Astrocyte (in vitro differentiated cells and primary cell): ENCODE measurements at regions not wholly inside any gene's neighbourhood (a gene's known extent, or its start where the extent isn't known, plus 50 kb on each side); places are given as distances from the start of the nearest gene placed in this dataset.

ENCODE experiments used
- DNase-seq: peaks from one replicate; pipeline ENCODE4 v3.0.0-alpha.2; 2010; ENCODE audit warnings: low read depth
- FAIRE-seq: peaks from 2 replicates; lab custom pipeline; 2011; peaks lifted over from hg19 to GRCh38; lab: Jason Lieb, UNC
- H2AFZ ChIP-seq: 2 replicates; pipeline ENCODE4 v1.6.0; 2012; ENCODE audit warnings: low read depth, low read length, inconsistent platforms
- H3K27ac ChIP-seq: 2 replicates; pipeline ENCODE4 v1.5.1; 2011; ENCODE audit warnings: low read depth, low read length, inconsistent platforms
- H3K27me3 ChIP-seq: 2 replicates; pipeline ENCODE4 v1.6.0; 2011; ENCODE audit warnings: low read length, inconsistent platforms; ENCODE audit not compliant: insufficient read depth
- H3K36me3 ChIP-seq: 2 replicates; pipeline ENCODE4 v1.5.1; 2011; ENCODE audit warnings: low read length, inconsistent platforms; ENCODE audit not compliant: insufficient read depth
- H3K4me1 ChIP-seq: 2 replicates; pipeline ENCODE4 v1.5.1; 2011; ENCODE audit warnings: low read length, inconsistent platforms; ENCODE audit not compliant: insufficient read depth
- H3K4me2 ChIP-seq: 2 replicates; pipeline ENCODE4 v1.6.0; 2012; ENCODE audit warnings: low read length, inconsistent platforms
- H3K4me3 ChIP-seq: 2 replicates; pipeline ENCODE4 v1.5.1; 2011; ENCODE audit warnings: low read depth, mild to moderate bottlenecking, low read length, inconsistent platforms; ENCODE audit not compliant: insufficient read depth
- H3K79me2 ChIP-seq: 2 replicates; pipeline ENCODE4 v1.6.0; 2012; ENCODE audit warnings: mild to moderate bottlenecking, low read length, inconsistent platforms; ENCODE audit not compliant: insufficient read depth
- H3K9ac ChIP-seq: 2 replicates; pipeline ENCODE4 v1.6.0; 2012; ENCODE audit warnings: mild to moderate bottlenecking, low read length, inconsistent platforms
- H3K9me3 ChIP-seq: 2 replicates; pipeline ENCODE4 v1.5.1; 2012; ENCODE audit warnings: low read depth, mild to moderate bottlenecking, low read length, inconsistent platforms; ENCODE audit not compliant: insufficient read depth
- H4K20me1 ChIP-seq: 2 replicates; pipeline ENCODE4 v1.6.0; 2012; ENCODE audit warnings: low read length, inconsistent platforms; ENCODE audit not compliant: insufficient read depth
- H3K27ac Mint-ChIP-seq: one replicate; pipeline ENCODE4 v1.8.0; 2021; ENCODE audit warnings: mild to moderate bottlenecking, mixed read lengths; ENCODE audit not compliant: unreplicated experiment
- H3K27me3 Mint-ChIP-seq: one replicate; pipeline ENCODE4 v1.8.0; 2021; ENCODE audit warnings: low read depth, mixed read lengths; ENCODE audit not compliant: unreplicated experiment
- H3K36me3 Mint-ChIP-seq: one replicate; pipeline ENCODE4 v1.8.0; 2021; ENCODE audit warnings: low read depth, mixed read lengths; ENCODE audit not compliant: unreplicated experiment
- H3K4me1 Mint-ChIP-seq: one replicate; pipeline ENCODE4 v1.8.0; 2021; ENCODE audit warnings: low read depth, mixed read lengths; ENCODE audit not compliant: unreplicated experiment
- H3K4me3 Mint-ChIP-seq: one replicate; pipeline ENCODE4 v1.8.0; 2021; ENCODE audit warnings: mild to moderate bottlenecking, moderate library complexity, mixed read lengths; ENCODE audit not compliant: unreplicated experiment
- H3K9me3 Mint-ChIP-seq: one replicate; pipeline ENCODE4 v1.8.0; 2021; ENCODE audit warnings: mild to moderate bottlenecking, mixed read lengths; ENCODE audit not compliant: unreplicated experiment
- CTCF ChIP-seq: IDR thresholded peaks from 2 replicates; pipeline ENCODE4 v1.5.1; 2011; ENCODE audit warnings: low read depth, mild to moderate bottlenecking, inconsistent platforms, low read length, moderate library complexity; ENCODE audit not compliant: insufficient read depth
- EZH2 ChIP-seq: IDR thresholded peaks from 2 replicates; pipeline ENCODE4 v1.6.1; 2012; ENCODE audit warnings: mild to moderate bottlenecking, low read length, inconsistent platforms; ENCODE audit not compliant: insufficient read depth

DNA sequence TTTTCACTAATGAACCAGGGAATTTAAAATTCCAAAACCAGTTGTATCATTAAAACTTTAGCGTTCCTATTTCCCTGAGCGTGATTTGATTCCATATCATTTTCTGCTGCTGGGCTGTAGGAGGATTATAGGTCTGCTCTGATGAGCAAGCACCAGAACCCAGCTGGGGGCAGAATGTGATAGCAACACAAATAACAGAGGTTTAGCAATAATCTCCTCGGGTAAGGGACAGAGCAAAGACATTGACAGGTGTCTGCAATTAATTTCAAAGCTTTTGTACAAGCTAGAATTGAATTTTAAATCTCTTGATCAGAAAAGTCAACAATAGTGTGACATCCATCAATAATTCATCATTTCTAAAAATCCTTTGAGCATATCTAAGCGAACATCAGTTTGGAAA is 163.4 kb upstream of the RAP2B start:
- Mint-ChIP-seq H3K4me3 (no peak overlapping the region), H3K27ac (no peak overlapping the region), H3K27me3 (no peaks in the 10 kb centered on the region), H3K9me3 (no peaks in the 10 kb centered on the region), H3K36me3 (no peaks in the 10 kb centered on the region), H3K4me1 (no peaks in the 10 kb centered on the region)
- no peak overlapping the region for H2AFZ ChIP-seq
- H3K4me3 ChIP-seq = no peak overlapping the region
- no peaks in the 10 kb centered on the region for H4K20me1 ChIP-seq
- DNase-seq (no peak), FAIRE-seq (no peak)
- TF ChIP-seq CTCF (no peak), EZH2 (no peak)
- H3K27ac ChIP-seq = no peak overlapping the region
- H3K9ac ChIP-seq = no peak overlapping the region
- no peaks in the 10 kb centered on the region for H3K4me1 ChIP-seq
- H3K9me3 ChIP-seq = no peaks in the 10 kb centered on the region
- H3K36me3 ChIP-seq = no peaks in the 10 kb centered on the region
- H3K79me2 ChIP-seq = no peaks in the 10 kb centered on the region
- no peaks in the 10 kb centered on the region for H3K27me3 ChIP-seq
- H3K4me2 ChIP-seq = no peak overlapping the region

- Histone ChIP-seq H2AFZ (no peak overlapping the region), H3K79me2 (no peaks in the 10 kb centered on the region)
- TF ChIP-seq CTCF = no peak
These were observed 161.7 kb upstream of the RAP2B start for GRCh38 chr3:153000325-153000724.

DNA sequence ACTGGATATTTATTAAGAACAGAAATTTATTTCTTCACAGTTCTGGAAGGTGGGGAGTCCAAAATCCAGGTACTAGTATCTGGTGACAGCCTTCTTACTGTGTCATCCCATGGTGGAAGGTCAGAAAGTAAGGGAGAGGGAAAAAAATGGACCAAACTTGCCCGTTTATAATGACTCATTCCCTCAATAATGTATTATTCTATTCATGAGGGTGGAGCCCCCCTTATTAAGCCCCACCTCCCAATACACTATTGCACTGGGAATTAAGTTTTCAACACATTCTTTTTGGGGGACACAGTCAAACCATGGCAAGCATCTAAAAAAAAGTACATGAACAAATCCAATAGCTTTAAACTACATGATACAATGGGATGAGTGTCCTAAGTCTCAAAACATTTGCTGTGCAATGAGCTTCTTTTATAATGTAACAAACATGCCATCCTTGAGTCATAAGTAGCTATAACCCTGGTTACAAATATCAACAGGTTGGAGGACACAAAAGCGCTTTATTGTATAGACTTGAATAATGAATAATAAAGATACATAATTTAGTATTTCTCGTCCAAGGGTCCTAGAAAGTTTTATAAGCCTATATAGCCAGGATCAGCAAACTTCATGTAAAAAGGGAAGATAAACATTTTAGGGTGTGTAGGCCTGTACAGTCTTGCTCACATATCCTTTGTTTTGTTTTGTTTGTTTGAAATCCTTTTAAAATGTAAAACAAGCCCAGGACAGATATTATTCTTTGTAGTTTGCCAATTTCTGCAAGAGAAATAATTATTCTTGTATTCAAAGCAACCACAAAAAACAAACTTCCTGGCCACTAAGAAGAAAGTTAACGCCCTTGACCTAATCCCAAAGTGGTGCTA is 160.6 kb upstream of the RAP2B start:
- Mint-ChIP-seq H3K36me3 (no peaks in the 10 kb centered on the region), H3K27ac (no peak overlapping the region), H3K9me3 (no peaks in the 10 kb centered on the region), H3K4me1 (no peaks in the 10 kb centered on the region), H3K27me3 (no peaks in the 10 kb centered on the region), H3K4me3 (no peak overlapping the region)
- Histone ChIP-seq H2AFZ (no peak overlapping the region), H3K9ac (no peak overlapping the region), H3K36me3 (no peaks in the 10 kb centered on the region), H3K4me1 (no peaks in the 10 kb centered on the region), H3K27me3 (no peaks in the 10 kb centered on the region), H3K4me2 (no peak overlapping the region), H4K20me1 (no peaks in the 10 kb centered on the region), H3K79me2 (no peaks in the 10 kb centered on the region), H3K9me3 (no peaks in the 10 kb centered on the region), H3K4me3 (no peak overlapping the region), H3K27ac (no peak overlapping the region)
- no peak for FAIRE-seq
- TF ChIP-seq EZH2 (no peak), CTCF (no peak)
- no peak for DNase-seq

More at GRCh38 chr3:153000325-153000724, 161.7 kb upstream of the RAP2B start:
- Mint-ChIP-seq H3K9me3 (no peaks in the 10 kb centered on the region), H3K4me3 (no peak overlapping the region), H3K36me3 (no peaks in the 10 kb centered on the region), H3K27me3 (no peaks in the 10 kb centered on the region), H3K4me1 (no peaks in the 10 kb centered on the region), H3K27ac (no peak overlapping the region)
- no peaks in the 10 kb centered on the region for H3K4me1 ChIP-seq
- FAIRE-seq = no peak
- H3K4me3 ChIP-seq = no peak overlapping the region
- no peak for DNase-seq
- H3K9ac ChIP-seq = no peak overlapping the region
- H3K36me3 ChIP-seq = no peaks in the 10 kb centered on the region
- H3K27ac ChIP-seq = no peak overlapping the region
- no peaks in the 10 kb centered on the region for H3K27me3 ChIP-seq
- no peaks in the 10 kb centered on the region for H3K9me3 ChIP-seq
- no peak overlapping the region for H3K4me2 ChIP-seq
- no peaks in the 10 kb centered on the region for H4K20me1 ChIP-seq
